Mucosa of descending colon (tissue), 3 donors: ENCODE measurements at regions not wholly inside any gene's neighbourhood (a gene's known extent, or its start where the extent isn't known, plus 50 kb on each side); places are given as distances from the start of the nearest gene placed in this dataset.
A peak's percentile ranks its signal among the peaks of the same experiment; 100 is the strongest.

ENCODE experiments used
- ATAC-seq: fragments of 200-7000 bp; cut with Tn5 transposase; one replicate; pipeline ENCODE4 v1.9.1; 2020; ENCODE audit warnings: mild to moderate bottlenecking, moderate library complexity
- DNase-seq, 3 donors: peaks; one replicate each; pipeline ENCODE4 v3.0.0-alpha.2; 2020
- H3K36me3 ChIP-seq: fragments of 200-600 bp; one replicate; pipeline ENCODE4 v1.8.0; 2021; ENCODE audit warnings: low read depth, mild to moderate bottlenecking
- H3K4me1 ChIP-seq: fragments of 200-600 bp; one replicate; pipeline ENCODE4 v1.8.0; 2021; ENCODE audit warnings: low read depth, mild to moderate bottlenecking
- H3K4me3 ChIP-seq: fragments of 200-600 bp; one replicate; pipeline ENCODE4 v1.8.0; 2021; ENCODE audit warnings: mild to moderate bottlenecking
- H3K9me3 ChIP-seq: fragments of 200-600 bp; one replicate; pipeline ENCODE4 v1.8.0; 2021; ENCODE audit warnings: mild to moderate bottlenecking
- CTCF ChIP-seq: fragments of 200-600 bp; IDR thresholded peaks from one replicate; pipeline ENCODE4 v1.8.0; 2022; ENCODE audit warnings: antibody characterized with exemption, mild to moderate bottlenecking
- intact Hi-C, 2 donors: fragments of 100-400 bp; cut with DNase I in 1 of 2; cut with micrococcal nuclease in 1 of 2; formaldehyde crosslinking; loops; one replicate each; pipeline versions ENCODE4 v1.11.0 to v1.11.1; 2022; cut with DNase I, micrococcal nuclease
- donor health status: DM: no; HTN: no; CAD: no; lungs with moderate emphysema.
- donor health status: DM: no; HTN: no; CAD: no.
- donor health status: DM: no; HTN: yes; CAD: no.

GRCh38 chr3:74303711-74304110 lies 310.7 kb downstream of the CNTN3 start:
- H3K4me3 ChIP-seq = no peak overlapping the region
- H3K36me3 ChIP-seq = no peaks in the 10 kb centered on the region
- no peak for ATAC-seq
- no peaks in the 10 kb centered on the region for H3K4me1 ChIP-seq
- intact Hi-C loops = no loop called here
- H3K9me3 ChIP-seq = no peaks in the 10 kb centered on the region
- DNase-seq = no peak
- no peak for TF ChIP-seq CTCF

DNA sequence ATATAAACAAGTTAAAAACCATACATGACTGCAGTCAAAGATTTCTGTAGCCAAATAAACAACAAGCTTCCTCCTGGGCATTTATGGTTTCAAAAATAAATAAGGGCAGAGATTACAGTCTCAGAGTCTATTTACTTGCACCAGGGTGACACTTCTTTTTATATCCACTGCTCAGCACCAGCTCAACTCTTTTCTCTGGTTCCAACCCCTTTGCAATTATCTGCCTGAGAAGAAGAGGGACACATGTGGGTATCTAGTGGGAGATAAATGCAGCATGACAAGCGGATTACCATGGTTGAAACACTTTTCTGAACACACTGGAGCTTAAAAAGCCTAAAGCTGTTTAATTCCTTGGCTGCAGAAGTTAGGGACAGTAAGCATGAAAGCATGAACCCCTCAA lies 311.5 kb downstream of the CNTN3 start:
- Histone ChIP-seq H3K36me3 (no peaks in the 10 kb centered on the region), H3K4me3 (no peak overlapping the region), H3K4me1 (no peaks in the 10 kb centered on the region), H3K9me3 (no peaks in the 10 kb centered on the region)
- no peak for TF ChIP-seq CTCF
- ATAC-seq (peak; percentile 71), DNase-seq (peak in 1 of 3 donors; percentile 3)
- intact Hi-C loops = no loop called here

DNA sequence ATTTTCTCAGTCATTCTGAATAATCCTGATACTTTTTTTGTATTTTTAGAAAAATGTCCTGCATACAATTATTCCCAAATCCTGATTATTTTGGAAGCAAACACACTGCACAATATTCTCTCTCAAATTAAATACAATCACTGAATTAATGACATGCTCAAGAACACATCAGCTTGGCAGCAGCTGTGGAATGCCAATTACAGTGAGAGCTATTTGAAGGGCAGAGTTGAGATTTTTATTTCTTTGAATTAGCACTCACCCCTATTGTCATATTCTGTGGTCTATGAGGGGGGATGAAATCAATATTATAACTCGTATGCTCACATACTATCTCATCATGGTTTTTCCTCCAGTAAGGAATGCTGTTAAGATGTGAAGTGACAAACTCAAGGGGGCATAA lies 312.2 kb downstream of the CNTN3 start:
- no peaks in the 10 kb centered on the region for H3K9me3 ChIP-seq
- ATAC-seq (no peak), DNase-seq (no peak)
- intact Hi-C loops = no loop called here
- TF ChIP-seq CTCF = no peak
- H3K4me3 ChIP-seq = no peak overlapping the region
- H3K36me3 ChIP-seq = no peaks in the 10 kb centered on the region
- no peaks in the 10 kb centered on the region for H3K4me1 ChIP-seq

GRCh38 chr3:74301056-74301455 lies 313.4 kb downstream of the CNTN3 start:
- TF ChIP-seq CTCF = no peak
- H3K36me3 ChIP-seq = no peaks in the 10 kb centered on the region
- H3K4me1 ChIP-seq = no peaks in the 10 kb centered on the region
- DNase-seq (no peak), ATAC-seq (no peak)
- intact Hi-C loops = no loop called here
- no peak overlapping the region for H3K4me3 ChIP-seq
- H3K9me3 ChIP-seq = no peaks in the 10 kb centered on the region

DNA sequence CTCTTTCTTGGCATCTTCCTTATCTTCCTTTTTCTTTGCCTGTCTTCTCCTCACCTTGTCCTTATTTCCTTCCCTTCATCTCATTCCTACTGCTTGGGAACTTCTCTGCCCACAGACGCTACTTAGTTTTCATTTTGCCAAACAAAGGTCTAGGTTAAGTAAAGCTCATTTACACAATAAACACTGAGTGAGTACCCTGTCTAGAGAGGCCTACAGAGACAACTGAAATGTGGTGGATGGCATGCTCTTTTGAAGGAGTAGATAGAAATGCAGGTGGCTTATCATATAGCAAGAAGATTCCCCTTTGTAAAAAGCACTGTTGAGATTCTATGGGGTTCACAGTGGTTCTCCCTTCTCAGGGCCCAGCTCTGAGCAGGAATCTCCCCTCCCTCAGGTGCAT lies 319.0 kb downstream of the CNTN3 start:
- no peak for DNase-seq

More for the DNA sequence above, 319.0 kb downstream of the CNTN3 start:
- Histone ChIP-seq H3K36me3 (no peaks in the 10 kb centered on the region), H3K4me1 (no peaks in the 10 kb centered on the region), H3K9me3 (no peaks in the 10 kb centered on the region), H3K4me3 (no peak overlapping the region)
- TF ChIP-seq CTCF = no peak
- intact Hi-C loops = no loop called here
- no peak for ATAC-seq
